ENCODE measurements at regions not wholly inside any gene's neighbourhood (a gene's known extent, or its start where the extent isn't known, plus 50 kb on each side); places are given as distances from the start of the nearest gene placed in this dataset.

- TF ChIP-seq POLR2A (IDR thresholded peaks at IDR 0.05) (no peak), POLR2AphosphoS5 (IDR thresholded peaks at IDR 0.05) (no peak)
- TF ChIP-seq, protein P1, sequence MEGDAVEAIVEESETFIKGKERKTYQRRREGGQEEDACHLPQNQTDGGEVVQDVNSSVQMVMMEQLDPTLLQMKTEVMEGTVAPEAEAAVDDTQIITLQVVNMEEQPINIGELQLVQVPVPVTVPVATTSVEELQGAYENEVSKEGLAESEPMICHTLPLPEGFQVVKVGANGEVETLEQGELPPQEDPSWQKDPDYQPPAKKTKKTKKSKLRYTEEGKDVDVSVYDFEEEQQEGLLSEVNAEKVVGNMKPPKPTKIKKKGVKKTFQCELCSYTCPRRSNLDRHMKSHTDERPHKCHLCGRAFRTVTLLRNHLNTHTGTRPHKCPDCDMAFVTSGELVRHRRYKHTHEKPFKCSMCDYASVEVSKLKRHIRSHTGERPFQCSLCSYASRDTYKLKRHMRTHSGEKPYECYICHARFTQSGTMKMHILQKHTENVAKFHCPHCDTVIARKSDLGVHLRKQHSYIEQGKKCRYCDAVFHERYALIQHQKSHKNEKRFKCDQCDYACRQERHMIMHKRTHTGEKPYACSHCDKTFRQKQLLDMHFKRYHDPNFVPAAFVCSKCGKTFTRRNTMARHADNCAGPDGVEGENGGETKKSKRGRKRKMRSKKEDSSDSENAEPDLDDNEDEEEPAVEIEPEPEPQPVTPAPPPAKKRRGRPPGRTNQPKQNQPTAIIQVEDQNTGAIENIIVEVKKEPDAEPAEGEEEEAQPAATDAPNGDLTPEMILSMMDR (IDR thresholded peaks at IDR 0.05): no peak
Observed at GRCh38 chr5:4212071-4212739, 616.6 kb downstream of the IRX1 start.
